ENCODE measurements at regions not wholly inside any gene's neighbourhood (a gene's known extent, or its start where the extent isn't known, plus 50 kb on each side); places are given as distances from the start of the nearest gene placed in this dataset.
"Not testable (repeated sequence)": the region's sequence is repeated elsewhere in the genome, so short reads cannot be mapped to it uniquely, and the experiment has no call there.

DNA sequence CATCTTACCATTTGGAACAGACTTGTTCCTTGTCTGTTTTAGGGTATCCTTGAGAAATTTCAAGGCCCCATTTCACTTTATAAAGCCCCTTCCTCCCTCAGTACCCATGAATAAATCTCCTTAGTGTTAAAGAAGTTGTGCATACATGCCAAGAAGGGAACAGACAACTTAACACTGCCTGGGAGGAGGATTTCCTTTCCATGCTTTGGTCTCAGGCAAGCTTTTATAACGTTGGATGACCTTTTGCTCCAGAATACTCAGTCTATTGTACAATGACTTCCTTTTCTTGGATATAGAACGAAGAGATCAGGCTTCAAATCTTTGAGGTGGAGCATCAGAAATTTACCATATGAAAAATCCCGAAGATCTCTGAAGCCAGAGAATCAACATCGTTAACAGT lies 551.4 kb downstream of the PRKD1 start:
- no peak for DNase-seq

DNA sequence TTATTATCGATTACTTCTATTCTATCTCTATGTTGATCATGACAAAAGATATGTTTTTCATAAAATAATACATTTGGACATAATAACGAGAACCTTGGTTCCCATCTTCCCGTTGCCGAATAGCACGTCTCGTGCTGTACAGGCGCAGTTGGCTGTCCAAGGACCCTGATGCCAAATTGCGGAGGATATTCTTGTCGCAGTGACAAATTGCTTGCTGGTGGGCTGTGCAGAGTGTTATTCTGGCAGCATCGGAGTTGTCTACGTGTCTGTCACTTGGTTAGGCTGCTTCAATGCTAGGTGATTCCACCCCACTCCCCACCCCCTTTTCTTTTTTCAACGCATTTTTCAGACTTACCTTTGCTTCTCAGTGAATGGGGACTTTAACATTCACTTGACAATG lies 546.8 kb downstream of the PRKD1 start:
- no peak for DNase-seq

DNA sequence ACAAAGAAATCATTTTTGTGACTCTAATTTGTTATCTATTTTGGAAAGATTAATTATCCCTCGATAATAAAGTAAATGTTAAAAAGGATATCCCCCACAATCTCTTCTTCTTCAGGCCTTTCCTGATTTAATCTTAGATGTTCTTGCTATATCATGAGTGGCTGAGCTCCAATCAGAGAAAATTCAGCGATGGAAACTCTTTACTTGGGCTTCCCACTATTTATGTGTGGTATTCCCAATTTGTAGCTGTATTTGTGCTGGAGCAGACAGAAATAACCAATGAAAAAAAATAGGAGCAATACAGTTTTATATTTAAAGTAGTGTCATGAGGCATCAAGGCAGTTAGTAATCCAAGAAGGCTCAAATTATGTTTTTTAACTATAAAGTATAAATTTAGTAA lies 539.1 kb downstream of the PRKD1 start:
- no peak for DNase-seq

DNA sequence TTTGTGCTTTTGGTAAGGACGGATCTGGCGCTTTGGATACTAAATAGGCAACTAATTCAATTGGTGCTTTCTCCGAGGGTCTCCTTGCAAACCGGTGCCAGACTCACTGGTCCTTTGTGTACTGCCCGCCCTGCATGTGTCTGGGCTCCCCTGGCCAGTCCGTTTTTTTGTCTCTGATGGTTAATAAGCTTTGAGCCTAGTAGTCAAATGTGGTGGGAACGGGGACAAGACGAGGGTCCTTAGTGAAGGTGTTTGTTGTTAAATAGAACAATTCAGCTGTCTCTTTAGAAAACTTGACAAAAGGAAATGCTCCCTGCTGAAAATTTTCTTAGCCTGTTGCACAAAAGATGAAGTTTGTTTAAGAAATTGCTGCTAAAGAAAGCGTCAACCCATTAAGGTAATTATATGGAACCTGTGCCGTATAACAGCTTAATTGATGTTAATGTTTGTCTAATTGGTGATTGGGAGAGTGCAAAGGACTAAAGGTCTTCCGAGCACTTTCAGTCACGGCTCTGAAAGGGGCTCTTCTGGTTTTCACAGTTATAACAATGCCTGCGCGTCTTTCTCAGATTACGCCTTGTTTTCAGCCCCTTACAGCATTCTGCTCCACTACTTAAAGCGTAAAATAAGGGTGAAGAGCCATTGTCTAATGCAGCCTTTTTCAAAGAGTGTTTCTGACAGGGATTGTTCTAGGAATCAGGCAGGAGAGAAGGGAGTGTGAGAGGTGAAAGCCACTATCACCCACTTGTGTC lies 537.4 kb downstream of the PRKD1 start:
- DNase-seq = no peak

DNA sequence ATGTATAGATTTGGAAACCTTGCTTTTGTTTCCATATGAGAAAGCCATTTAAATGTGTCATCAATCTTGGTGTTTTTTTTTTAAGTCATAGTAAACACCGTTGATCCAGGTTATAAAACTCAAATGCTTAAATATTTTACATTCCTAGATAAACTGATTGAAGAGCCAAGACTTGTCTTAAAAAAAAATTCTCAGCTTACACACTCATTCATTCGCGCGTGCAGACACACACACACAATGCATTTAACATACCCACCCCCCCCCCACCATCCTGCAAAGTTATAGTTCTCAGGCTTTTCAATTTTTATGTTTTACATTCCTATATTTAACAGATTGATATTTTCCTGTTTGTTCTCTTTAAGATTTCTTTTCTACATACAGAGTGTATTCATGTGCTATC lies 536.4 kb downstream of the PRKD1 start:
- no peak for DNase-seq

DNA sequence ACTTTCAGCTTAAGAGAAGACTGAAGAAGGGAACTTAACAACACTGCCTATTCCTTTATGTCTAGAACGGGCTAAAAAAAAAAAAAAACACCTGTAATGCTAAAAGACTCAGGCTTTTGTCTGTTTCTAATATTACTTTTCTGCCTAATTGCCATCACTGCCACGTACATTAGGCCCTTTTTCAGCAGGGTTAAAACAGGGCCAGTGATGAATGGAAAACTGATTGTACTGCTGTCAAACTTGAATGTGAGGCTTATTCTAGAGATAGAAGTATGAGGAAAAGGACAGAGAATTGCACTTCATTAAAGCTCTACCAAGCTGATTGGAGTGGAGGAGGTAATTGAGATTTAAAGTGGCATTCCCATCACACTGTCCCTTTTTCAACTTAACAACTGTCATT lies 535.8 kb downstream of the PRKD1 start:
- DNase-seq = no peak

DNA sequence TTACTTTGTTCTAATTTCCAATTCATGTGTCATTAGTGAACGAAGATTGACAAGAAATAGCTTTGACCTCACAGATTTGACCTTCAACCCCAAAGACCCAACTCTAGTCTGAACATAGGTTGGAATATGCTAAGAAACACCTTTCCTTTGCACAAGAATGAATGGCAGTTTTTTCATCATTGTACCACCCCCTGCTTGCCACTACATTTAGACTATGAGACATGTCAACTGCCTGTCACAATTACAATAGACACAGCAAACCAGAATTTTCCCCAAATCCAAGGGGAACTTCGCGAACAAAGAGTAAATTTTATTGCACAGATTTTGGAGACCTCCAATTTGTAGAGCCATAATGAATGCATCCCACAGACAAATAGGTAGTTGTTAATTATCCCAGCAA lies 535.4 kb downstream of the PRKD1 start:
- no peak for DNase-seq

DNA sequence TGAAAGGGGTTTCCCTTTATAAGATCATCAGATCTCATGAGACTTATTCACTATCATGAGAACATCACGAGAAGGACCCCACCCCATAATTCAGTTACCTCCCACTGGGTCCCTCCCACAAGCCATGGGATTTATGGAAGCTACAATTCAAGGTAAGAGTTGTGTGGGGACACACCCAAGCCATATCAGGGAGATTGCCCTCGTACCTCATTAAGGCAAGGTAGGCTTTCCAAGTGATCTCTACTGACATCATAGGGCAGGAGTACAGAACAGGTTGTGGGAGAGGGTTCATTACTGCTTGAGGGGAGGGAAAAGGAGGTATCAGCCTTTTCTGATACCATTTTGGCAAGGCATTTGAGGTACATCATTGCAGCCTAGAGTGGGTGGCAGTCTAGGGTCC lies 524.6 kb downstream of the PRKD1 start:
- DNase-seq = no peak

DNA sequence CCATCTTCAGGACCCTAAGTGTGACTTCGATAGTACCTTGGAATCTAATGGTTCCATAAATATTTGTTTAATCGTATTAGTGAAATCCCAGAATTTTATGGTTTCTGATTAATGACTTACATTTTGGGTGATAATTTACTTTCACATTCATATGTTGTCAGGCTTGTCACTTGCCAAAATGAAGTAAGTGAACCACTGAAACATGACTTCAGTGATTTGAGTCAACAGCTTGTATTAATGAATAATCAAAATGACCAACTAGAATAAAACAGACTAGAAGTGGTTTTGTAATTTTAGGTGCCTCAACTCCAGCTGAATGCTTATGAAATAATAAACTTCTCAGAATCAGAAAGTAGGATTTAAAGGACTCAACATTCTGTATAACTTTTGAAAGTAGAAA lies 517.1 kb downstream of the PRKD1 start:
- no peak for DNase-seq

DNA sequence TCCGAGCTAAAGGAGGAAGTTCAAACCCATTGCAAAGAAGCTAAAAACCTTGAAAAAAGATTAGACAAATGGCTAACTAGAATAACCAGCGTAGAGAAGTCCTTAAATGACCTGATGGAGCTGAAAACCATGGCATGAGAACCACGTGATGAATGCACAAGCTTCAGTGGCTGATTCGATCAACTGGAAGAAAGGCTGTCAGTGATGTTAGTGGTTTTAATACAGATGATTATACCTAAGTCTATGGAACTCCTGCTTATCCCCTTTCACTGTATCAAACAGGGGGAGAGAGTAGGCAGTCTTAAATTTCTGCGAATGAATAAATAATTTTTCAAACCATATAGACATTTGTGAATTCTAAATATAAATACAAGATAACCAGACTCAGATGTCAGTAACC lies 512.7 kb downstream of the PRKD1 start:
- not testable (repeated sequence) for DNase-seq

DNA sequence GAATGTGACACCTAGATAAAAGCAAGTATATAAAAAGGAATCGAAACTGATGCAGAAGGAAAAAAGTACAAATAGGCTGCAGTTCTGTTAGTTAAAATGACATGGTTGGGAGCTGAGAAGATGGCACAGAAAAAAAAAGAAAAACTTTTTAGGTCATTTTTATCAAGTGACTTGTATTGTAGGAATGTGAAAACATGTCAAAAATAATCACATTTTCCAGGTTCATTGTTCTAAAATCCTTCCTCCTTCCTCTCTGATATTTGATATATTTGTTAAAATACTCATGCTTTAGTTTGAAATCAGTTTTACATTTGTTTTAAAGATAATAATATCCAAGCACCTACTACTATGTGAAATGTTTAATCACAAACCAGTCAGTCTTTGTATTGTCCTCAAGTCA lies 507.9 kb downstream of the PRKD1 start:
- DNase-seq = no peak

DNA sequence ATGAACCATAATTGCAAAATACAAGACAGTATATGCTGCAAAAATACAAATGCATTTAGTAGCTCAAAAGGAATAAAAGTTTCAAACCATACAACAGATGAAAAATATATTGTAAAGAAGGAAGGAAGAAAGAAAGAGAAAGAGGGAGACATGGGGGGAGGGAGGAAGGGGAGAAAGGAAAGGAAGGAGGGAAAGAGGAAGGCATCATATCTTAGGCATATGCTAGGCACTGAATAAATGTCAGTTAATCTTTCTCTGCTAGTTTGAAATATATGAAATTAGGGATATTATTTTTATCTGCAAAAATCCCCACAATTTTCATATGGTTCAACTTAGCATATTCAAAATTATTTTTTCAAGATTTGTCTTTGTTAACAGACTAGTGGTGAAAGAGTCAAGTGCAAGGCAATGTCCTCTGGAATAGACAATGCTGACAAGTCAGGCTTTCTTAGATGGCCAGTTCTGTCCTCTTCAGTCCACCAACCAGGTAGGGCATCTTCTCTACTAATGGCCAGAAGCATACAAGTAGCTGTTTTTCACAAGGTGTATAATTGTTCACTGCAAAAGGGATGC lies 506.4 kb downstream of the PRKD1 start:
- DNase-seq = no peak

DNA sequence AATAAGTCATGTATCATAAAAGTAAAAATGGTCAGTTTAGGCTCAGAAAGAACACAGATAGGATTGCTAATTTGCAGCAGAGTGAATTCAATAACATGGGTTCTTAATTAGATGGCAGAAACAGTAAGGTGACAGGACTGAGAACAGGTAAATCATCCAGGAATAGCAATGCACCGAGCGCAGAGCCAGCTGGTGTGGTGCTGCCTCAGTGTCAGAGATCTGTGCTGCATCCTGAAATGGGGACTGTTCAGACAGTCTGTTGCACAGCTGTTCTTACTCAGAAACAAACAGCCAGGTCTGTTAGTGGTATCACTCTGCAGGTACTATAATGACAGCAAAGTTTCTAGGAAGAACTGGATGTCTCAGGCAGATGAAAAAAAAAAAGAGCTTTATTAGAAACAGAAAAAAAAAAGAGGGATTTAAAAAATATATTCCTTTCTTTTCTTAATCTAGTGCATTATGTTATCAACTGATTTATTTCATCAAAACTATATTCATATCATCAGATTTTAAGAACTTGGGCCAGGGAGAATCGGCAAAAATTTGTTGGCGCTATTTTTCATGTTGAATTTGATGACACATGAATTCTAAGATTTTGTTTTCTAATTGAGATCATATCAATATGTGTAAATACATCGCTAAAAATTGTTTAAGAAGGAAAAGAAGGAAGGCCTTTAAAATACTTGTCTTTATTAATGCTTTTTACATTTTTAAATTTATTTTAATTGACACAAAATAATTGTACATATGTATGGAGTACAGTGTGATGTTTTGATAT lies 501.8 kb downstream of the PRKD1 start:
- DNase-seq = no peak

DNA sequence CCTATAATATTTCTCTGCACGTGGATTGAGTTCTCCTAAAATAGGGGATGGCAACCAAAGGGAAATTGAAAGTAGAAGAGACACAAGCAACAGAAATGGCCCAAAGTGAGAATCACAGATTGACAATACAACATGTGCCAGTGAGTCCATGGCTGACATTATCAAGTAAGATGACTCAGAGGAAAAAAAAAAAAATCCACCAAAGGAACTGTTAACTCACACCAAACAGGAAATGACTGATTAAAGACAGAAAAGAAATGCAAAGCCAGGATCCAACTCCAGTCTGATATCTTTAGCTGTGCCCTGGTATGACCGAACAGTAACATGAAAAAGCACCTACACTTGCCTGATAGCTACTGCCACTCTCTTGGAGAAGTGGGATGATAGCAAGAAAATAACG lies 485.0 kb downstream of the PRKD1 start:
- no peak for DNase-seq

DNA sequence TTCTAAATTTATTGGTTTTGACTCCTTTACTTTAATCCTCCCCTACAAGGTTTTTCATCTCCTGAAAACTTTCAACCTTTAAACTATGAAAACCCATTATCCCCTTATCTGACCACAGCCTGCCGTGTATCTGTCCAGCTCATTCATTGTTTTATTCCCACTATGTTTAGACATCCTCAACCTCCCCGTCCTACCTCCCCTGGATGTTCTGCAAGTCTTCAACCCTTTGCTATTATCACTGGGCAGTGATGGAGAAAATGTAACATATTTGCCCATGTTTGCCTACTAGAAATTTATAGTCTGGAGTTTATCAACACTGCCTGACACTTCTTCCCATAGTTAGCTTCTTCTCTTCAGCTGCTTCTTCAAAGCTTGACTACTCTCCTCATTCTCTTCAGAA lies 483.4 kb downstream of the PRKD1 start:
- DNase-seq = no peak

DNA sequence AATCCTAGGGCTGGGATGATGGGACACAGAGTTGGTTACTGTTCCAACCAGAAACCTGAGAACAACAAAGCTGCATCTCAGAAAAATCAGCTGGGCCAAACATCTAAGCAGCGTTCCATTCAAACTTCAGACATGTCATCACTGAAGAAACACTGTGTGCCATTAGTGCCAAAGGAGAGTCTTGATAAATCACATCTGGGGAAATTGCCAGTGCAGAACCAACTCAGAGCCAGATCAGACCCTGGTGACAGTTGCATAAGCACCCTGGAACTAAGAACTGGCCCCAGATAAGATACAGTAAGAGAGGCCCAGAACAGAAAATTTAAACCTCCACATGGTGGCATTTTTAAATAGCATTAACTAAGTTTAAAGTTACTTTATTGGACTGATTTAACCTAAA lies 482.8 kb downstream of the PRKD1 start:
- DNase-seq = no peak

DNA sequence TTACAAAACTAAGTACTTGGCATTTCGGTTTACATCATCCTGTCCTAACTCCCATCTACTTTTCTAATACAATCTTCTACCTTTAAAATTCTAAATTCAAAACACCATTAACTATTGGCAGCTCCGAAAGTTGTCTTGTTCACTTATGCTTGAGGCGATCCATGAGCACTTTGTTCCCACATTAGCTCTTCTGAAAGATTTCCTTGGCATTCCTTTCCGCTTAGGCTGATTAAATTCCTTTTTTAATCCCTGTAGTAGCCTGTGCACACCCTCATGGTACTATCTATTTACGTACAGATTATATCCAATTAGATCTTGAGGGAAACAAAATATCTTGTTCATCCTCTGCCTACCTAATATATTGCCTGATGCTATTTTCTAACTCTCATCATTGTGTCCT lies 480.7 kb downstream of the PRKD1 start:
- no peak for DNase-seq

DNA sequence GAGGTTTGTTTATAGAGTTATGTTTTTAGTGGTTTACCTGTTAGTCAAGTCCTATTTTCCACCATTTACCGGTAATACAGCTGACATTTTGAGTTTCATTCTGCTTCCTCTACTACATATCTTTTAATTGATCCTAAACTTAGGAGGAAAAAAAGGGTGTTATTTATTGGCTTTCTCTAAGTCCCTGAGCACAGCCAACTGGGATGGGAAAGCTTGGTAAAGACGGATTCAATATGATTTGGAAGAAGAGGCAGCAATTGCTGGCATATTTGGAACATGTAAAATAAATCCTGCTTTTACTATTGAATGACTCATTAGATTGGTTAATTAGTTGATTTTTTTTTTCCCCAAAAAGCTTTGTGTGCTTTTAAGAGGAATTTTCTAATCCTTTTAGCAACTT lies 475.7 kb downstream of the PRKD1 start:
- no peak for DNase-seq

DNA sequence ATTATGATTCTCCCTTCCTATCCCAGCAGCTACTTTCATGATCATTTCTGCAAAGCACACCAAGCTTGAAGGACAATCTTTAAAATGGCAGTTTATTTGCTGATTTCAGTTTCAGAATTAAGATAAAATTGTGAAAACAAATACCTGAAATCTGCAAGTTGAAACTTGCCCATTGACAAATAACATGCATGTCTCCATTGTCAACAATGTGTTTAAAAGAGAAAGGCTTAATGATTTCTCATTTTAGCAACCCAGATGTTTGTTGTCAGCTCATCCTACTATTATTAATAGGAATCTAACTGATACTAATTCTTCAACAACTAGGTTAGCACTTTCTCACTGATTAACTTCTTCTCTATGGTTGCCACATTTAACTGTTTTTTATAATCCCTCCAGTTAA lies 474.6 kb downstream of the PRKD1 start:
- DNase-seq = no peak

DNA sequence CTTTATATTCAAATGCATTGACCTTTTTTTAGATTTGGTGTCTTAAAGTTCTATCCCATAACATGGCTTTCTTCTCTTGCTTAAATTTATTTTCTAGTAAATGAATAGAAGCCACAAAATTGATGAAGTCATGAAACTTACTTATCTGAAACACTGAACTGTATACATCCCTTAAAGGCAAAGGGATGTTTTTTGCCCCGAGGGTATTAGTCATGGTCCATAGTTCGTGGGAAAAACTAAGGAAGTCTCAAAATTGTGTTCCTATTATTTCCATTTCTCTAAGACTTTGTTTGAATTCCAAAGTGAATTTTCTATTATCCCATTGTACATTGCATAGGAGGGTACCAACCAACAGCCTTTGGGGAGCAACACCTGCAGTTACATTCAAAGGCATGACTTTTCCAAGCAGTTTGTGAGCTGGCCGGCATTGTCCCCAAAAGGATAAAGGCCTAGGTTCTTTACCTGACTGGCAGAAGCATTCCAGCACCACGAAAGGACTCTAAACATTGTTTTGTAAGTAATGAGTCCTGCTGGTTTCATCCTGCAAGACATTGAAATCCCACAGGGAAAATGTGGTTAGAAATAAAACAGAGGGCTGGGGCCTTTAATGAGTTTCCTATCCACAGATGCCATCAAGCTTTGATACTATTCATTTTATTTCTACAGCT lies 473.5 kb downstream of the PRKD1 start:
- no peak for DNase-seq

DNA sequence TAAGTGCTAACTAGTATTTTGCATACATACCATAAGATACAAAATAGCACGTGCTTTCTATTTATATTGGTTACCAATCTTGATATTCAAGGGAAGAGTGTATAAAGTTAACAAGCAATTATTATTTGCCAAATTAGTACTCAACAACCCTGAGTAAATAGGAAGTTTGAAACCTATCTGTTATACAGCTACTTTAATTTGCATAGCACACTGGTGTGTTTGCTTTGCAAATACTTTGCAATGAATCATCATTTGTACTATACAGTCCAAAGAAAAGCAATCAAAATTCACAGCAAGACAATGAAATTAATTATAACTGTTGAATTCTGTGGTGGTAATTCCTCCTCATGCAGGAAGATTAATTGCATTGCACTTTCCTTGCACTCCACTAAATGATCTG lies 469.1 kb downstream of the PRKD1 start:
- no peak for DNase-seq

DNA sequence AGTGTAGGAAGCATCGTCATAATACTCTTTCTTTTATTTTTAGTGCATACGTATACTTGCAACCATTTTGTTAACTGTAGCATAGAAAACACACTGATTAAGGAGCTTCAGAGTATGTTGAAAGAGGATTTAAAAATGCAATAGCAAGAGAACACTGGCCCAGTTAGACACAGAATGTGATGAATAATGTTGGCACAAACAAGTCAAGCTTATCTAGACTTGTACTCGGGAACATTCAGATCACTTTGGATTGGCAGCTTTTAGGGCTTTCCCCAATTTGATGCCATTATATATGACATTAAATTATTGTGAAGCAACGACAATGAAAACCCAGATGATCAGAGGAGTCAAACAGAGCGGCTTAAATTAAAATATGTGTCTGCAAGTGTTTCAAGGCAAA lies 468.1 kb downstream of the PRKD1 start:
- no peak for DNase-seq

DNA sequence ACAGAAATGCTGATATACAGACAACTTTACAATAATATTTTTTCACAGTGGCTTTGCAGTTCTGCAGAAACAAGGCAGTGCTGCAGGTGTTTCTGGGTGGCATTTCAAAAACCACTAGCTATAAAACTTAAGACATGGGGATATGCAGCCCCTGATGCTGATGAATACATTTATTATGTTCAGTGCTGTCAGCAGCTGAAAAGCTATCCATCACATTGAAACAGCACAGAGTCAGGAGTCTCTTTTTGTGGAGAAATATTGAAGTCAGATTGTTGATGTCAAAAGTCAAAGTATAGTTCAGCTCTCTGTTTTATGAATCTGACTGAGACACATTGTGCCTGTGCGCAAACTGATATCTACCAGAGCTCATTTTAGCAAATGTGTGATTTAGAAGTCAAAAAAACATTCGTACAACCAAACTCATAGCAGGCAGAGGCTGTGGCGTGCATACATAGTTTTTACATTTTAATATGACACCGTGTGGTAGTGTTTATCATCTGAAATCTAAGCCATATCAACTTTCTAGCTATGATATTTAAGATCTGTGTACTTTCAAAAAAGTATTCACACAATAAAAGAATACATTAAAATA lies 467.6 kb downstream of the PRKD1 start:
- no peak for DNase-seq
